Temporal lobe (tissue), 1 donor: ENCODE measurements at regions not wholly inside any gene's neighbourhood (a gene's known extent, or its start where the extent isn't known, plus 50 kb on each side); places are given as distances from the start of the nearest gene placed in this dataset. TPM values are rescaled to one million over a fixed set of nuclear protein-coding genes. Genes with fewer than 3 reads are reported as not detected.

Source experiments
- small RNA-seq: library from RNA; depleted of rRNA; stranded (forward); fragments of <200 nt; gene quantifications from one replicate; pipeline ENCODE3, GENCODE V24; 2014; ENCODE audit warnings: low replicate concordance

Small RNA genes lying in the stretch of these regions (small RNA-seq; reads per million reads assigned to genes)
- not detected for gene RNA5SP459
